SH-SY5Y (cell line): ENCODE measurements at regions not wholly inside any gene's neighbourhood (a gene's known extent, or its start where the extent isn't known, plus 50 kb on each side); places are given as distances from the start of the nearest gene placed in this dataset.

Source experiments
- GATA2 ChIP-seq: IDR thresholded peaks from 2 replicates; pipeline ENCODE4 v1.6.1; 2011; ENCODE audit warnings: mild to moderate bottlenecking, low read depth, low read length
- GATA3 ChIP-seq: IDR thresholded peaks from 2 replicates; pipeline ENCODE4 v1.6.1; 2011; ENCODE audit warnings: low read depth, mild to moderate bottlenecking, low read length, moderate library complexity

- TF ChIP-seq GATA2 (no peak), GATA3 (no peak)
Measured at GRCh38 chr5:96051401-96051830, 89.8 kb upstream of the ELL2 start.
